ENCODE measurements at regions not wholly inside any gene's neighbourhood (a gene's known extent, or its start where the extent isn't known, plus 50 kb on each side); places are given as distances from the start of the nearest gene placed in this dataset.

GRCh38 chr18:30248056-30248455 is 794.5 kb downstream of the DSC3 start:
- TF ChIP-seq REST (IDR thresholded peaks at IDR 0.05; ENCODE audit: insufficient read depth in 1 of 2, low read depth in 2 of 2, low read length in 1 of 2) = no peak
- TF ChIP-seq, protein P1, sequence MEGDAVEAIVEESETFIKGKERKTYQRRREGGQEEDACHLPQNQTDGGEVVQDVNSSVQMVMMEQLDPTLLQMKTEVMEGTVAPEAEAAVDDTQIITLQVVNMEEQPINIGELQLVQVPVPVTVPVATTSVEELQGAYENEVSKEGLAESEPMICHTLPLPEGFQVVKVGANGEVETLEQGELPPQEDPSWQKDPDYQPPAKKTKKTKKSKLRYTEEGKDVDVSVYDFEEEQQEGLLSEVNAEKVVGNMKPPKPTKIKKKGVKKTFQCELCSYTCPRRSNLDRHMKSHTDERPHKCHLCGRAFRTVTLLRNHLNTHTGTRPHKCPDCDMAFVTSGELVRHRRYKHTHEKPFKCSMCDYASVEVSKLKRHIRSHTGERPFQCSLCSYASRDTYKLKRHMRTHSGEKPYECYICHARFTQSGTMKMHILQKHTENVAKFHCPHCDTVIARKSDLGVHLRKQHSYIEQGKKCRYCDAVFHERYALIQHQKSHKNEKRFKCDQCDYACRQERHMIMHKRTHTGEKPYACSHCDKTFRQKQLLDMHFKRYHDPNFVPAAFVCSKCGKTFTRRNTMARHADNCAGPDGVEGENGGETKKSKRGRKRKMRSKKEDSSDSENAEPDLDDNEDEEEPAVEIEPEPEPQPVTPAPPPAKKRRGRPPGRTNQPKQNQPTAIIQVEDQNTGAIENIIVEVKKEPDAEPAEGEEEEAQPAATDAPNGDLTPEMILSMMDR (IDR thresholded peaks at IDR 0.05) = no peak
- no peak for TF ChIP-seq POLR2AphosphoS5 (IDR thresholded peaks at IDR 0.05; ENCODE audit: low read depth, low read length)

Measured in Panc1 (cell line).